ENCODE measurements at regions not wholly inside any gene's neighbourhood (a gene's known extent, or its start where the extent isn't known, plus 50 kb on each side); places are given as distances from the start of the nearest gene placed in this dataset.

DNA sequence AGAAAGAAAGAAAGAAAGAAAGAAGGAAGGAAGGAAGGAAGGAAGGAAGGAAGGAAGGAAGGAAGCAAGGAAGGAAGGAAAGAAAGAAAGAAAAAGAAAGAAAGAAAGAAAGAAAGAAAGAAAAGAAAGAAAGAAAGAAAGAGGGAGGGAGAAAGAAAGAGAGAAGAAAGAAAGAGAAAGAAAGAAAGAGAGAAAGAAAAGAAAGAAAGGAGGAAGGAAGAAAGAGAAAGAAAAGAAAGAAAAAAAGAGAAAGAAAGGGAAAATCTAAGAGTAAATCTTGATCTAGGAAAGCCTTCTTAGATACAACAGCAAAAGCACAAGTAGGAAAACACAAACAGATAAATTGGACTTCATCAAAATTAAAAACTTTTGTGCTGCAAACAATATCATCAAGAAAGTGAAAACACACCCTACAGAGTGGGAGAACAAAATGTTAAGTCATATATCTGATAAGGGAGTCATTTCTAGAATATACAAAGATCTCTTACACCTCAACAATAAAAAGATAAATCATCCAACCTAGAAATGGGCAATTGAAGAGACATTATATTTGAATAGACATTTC lies 116.8 kb upstream of the FGF3 start:
- H3K79me2 ChIP-seq (ENCODE audit: insufficient read depth, low read length) = no peaks in the 10 kb centered on the region
- no peaks in the 10 kb centered on the region for H3K27me3 ChIP-seq (ENCODE audit: insufficient read depth, low read length)
- peaks cover 56% of the 10 kb centered on the region for H3K27me3 Mint-ChIP-seq (ENCODE audit: low read depth)
- no peak overlapping the region for H2BK5ac ChIP-seq (ENCODE audit: insufficient read length, low read length)
- H2BK20ac ChIP-seq (ENCODE audit: low read depth, low read length, poor library complexity, severe bottlenecking) = no peak overlapping the region
- H3K4me1 ChIP-seq (ENCODE audit: insufficient read depth, low read length) = peaks cover 3% of the 10 kb centered on the region
- no peaks in the 10 kb centered on the region; a peak in 1 of 7 replicates for H3K36me3 Mint-ChIP-seq (ENCODE audit: insufficient read depth in 1 of 3, low read depth in 3 of 3)
- DNase-seq = no peak
- no peak overlapping the region for H3K23ac ChIP-seq (ENCODE audit: insufficient read length, low read depth, low read length)
- no peak overlapping the region for H4K8ac ChIP-seq (replicated peaks; ENCODE audit: insufficient read length, low read depth, low read length)
- H4K20me1 ChIP-seq (ENCODE audit: control insufficient read depth, insufficient read depth, insufficient read length) = no peaks in the 10 kb centered on the region
- H3K18ac ChIP-seq (ENCODE audit: insufficient read length, low read depth, low read length) = no peak overlapping the region
- H3K4me3 Mint-ChIP-seq = no peak overlapping the region
- H3K4ac ChIP-seq (ENCODE audit: low read depth, low read length) = no peak overlapping the region
- TF ChIP-seq, protein P1, sequence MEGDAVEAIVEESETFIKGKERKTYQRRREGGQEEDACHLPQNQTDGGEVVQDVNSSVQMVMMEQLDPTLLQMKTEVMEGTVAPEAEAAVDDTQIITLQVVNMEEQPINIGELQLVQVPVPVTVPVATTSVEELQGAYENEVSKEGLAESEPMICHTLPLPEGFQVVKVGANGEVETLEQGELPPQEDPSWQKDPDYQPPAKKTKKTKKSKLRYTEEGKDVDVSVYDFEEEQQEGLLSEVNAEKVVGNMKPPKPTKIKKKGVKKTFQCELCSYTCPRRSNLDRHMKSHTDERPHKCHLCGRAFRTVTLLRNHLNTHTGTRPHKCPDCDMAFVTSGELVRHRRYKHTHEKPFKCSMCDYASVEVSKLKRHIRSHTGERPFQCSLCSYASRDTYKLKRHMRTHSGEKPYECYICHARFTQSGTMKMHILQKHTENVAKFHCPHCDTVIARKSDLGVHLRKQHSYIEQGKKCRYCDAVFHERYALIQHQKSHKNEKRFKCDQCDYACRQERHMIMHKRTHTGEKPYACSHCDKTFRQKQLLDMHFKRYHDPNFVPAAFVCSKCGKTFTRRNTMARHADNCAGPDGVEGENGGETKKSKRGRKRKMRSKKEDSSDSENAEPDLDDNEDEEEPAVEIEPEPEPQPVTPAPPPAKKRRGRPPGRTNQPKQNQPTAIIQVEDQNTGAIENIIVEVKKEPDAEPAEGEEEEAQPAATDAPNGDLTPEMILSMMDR (conservative IDR thresholded peaks at IDR 0.05) = no peak
- no peaks in the 10 kb centered on the region for H3K9me3 ChIP-seq (ENCODE audit: control insufficient read depth, low read depth, low read length)
- H3K4me1 Mint-ChIP-seq = peaks cover 24 to 37% of the 10 kb centered on the region in 2 experiments
- H3K27ac ChIP-seq (ENCODE audit: insufficient read length, low read depth, low read length) = no peak overlapping the region
- H3K14ac ChIP-seq (ENCODE audit: insufficient read depth, low read length) = no peak overlapping the region
- H3T11ph ChIP-seq (ENCODE audit: low read length) = no peak overlapping the region
- H2BK12ac ChIP-seq (ENCODE audit: insufficient read length, low read depth, low read length) = no peak overlapping the region
- 0 out of 7 replicates have a peak overlapping the region, but pooled peaks of 1 of the 3 experiments have one; percentile 68 for H3K27ac Mint-ChIP-seq
- no peak overlapping the region for H2AFZ ChIP-seq (ENCODE audit: low read length)
- H3K4me2 ChIP-seq (ENCODE audit: insufficient read depth, insufficient read length, low read length) = no peak overlapping the region
- no peak overlapping the region for H4K5ac ChIP-seq (ENCODE audit: insufficient read length, low read depth, low read length)
- no peak overlapping the region for H4K91ac ChIP-seq (ENCODE audit: insufficient read length, low read depth, low read length)
- H2BK120ac ChIP-seq (ENCODE audit: low read depth, low read length, poor library complexity, severe bottlenecking) = no peak overlapping the region
- no peak overlapping the region for H2BK15ac ChIP-seq (ENCODE audit: low read depth, low read length)
- H3K23me2 ChIP-seq (ENCODE audit: insufficient read length, low read depth, low read length, poor library complexity, severe bottlenecking) = peaks cover 3% of the 10 kb centered on the region
- no peak overlapping the region for H3K56ac ChIP-seq (ENCODE audit: insufficient read length, low read depth, low read length)
- no peaks in the 10 kb centered on the region; a peak in 2 of 5 replicates for H3K9me3 Mint-ChIP-seq
- no peak overlapping the region for H2AK5ac ChIP-seq (ENCODE audit: insufficient read length, low read length)
- no peaks in the 10 kb centered on the region for H3K79me1 ChIP-seq (ENCODE audit: insufficient read depth, low read depth, low read length, poor library complexity, severe bottlenecking)
- no peak overlapping the region for H3K9ac ChIP-seq (ENCODE audit: extremely low read depth, insufficient read length, low read length)
